ENCODE measurements at regions not wholly inside any gene's neighbourhood (a gene's known extent, or its start where the extent isn't known, plus 50 kb on each side); places are given as distances from the start of the nearest gene placed in this dataset.

DNA sequence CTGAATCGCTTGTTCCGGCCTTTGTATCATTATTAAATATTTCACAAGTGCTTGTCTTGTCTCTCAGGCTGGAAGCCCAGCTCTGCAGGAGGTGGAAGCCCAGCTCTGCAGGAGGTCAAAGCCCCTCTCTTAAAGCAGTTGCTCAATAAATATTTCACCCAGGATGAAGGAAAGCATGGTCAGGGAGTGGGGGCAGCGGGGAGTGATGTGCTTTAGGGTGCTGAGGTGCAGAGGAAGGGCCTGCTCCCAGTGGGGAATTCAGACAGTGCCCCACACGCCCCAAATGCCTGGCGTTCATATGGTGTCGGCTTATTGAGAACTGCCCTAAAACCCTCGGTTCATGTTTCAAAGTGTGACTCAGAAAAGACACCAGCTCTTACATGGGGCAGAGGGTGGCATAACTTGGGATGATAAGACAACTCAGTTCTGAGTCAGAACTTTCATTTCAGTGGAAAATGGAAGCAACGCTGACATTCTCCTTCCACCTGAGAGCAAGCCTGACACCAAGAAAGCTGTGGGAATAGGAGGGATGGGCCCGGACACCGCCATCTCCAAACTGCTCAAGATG is 114.3 kb upstream of the DAP start:
- H3K9me3 ChIP-seq (ENCODE audit: control insufficient read depth, insufficient read depth, low read depth, low read length) = no peaks in the 10 kb centered on the region
- no peak overlapping the region for H3K27ac ChIP-seq (ENCODE audit: low read depth, low read length)
- H3K36me3 ChIP-seq (ENCODE audit: control insufficient read depth, insufficient read depth, low read length) = no peaks in the 10 kb centered on the region
- H3K9ac ChIP-seq (ENCODE audit: low read length) = no peak overlapping the region
- H3K4me1 ChIP-seq (ENCODE audit: control insufficient read depth, insufficient read depth, low read length) = peaks cover 10% of the 10 kb centered on the region
- no peak overlapping the region for H3K4me3 ChIP-seq (ENCODE audit: low read depth, low read length)
- no peaks in the 10 kb centered on the region for H3K27me3 ChIP-seq (ENCODE audit: control insufficient read depth, insufficient read depth, low read length)

GRCh38 chr5:10874541-10874940 is 113.5 kb upstream of the DAP start:
- Histone ChIP-seq H3K4me1 (ENCODE audit: control insufficient read depth, insufficient read depth, low read length) (peaks cover 10% of the 10 kb centered on the region), H3K27ac (ENCODE audit: low read depth, low read length) (no peak overlapping the region), H3K9ac (ENCODE audit: low read length) (no peak overlapping the region), H3K9me3 (ENCODE audit: control insufficient read depth, insufficient read depth, low read depth, low read length) (no peaks in the 10 kb centered on the region), H3K36me3 (ENCODE audit: control insufficient read depth, insufficient read depth, low read length) (no peaks in the 10 kb centered on the region), H3K4me3 (ENCODE audit: low read depth, low read length) (no peak overlapping the region), H3K27me3 (ENCODE audit: control insufficient read depth, insufficient read depth, low read length) (no peaks in the 10 kb centered on the region)

GRCh38 chr5:10870791-10871190 is 109.8 kb upstream of the DAP start:
- no peaks in the 10 kb centered on the region for H3K36me3 ChIP-seq (ENCODE audit: control insufficient read depth, insufficient read depth, low read length)
- H3K9me3 ChIP-seq (ENCODE audit: control insufficient read depth, insufficient read depth, low read depth, low read length) = no peaks in the 10 kb centered on the region
- H3K27ac ChIP-seq (ENCODE audit: low read depth, low read length) = no peak overlapping the region
- H3K4me1 ChIP-seq (ENCODE audit: control insufficient read depth, insufficient read depth, low read length) = peaks cover 14% of the 10 kb centered on the region
- H3K9ac ChIP-seq (ENCODE audit: low read length) = no peak overlapping the region
- H3K27me3 ChIP-seq (ENCODE audit: control insufficient read depth, insufficient read depth, low read length) = no peaks in the 10 kb centered on the region
- H3K4me3 ChIP-seq (ENCODE audit: low read depth, low read length) = no peak overlapping the region

DNA sequence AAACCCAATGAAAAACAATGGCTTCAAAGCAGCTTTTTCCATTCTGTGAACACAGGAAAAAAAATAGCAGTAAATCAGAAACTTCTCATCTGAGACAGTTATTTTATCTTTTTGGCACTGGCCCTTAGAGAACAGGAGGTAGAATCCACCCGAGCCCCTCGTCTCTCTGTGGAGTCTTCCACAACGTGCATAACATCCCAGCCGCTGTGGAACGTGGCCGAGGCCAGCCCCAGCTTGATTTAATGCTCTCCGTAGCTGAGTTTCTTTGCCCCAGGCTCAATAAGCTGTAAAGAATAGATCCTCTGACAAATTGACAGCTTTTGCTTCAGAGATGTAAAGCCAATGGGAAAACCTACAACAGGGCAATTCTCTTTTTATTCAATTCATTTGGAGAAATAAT is 107.9 kb upstream of the DAP start:
- Histone ChIP-seq H3K27me3 (ENCODE audit: control insufficient read depth, insufficient read depth, low read length) (no peaks in the 10 kb centered on the region), H3K9me3 (ENCODE audit: control insufficient read depth, insufficient read depth, low read depth, low read length) (no peaks in the 10 kb centered on the region), H3K4me1 (ENCODE audit: control insufficient read depth, insufficient read depth, low read length) (0 out of 2 replicates have a peak, but pooled peaks cover 4% of the 10 kb centered on the region), H3K4me3 (ENCODE audit: low read depth, low read length) (no peak overlapping the region), H3K27ac (ENCODE audit: low read depth, low read length) (no peak overlapping the region), H3K9ac (ENCODE audit: low read length) (no peak overlapping the region), H3K36me3 (ENCODE audit: control insufficient read depth, insufficient read depth, low read length) (no peaks in the 10 kb centered on the region)

- Histone ChIP-seq H3K36me3 (ENCODE audit: control insufficient read depth, insufficient read depth, low read length) (no peaks in the 10 kb centered on the region), H3K9ac (ENCODE audit: low read length) (no peak overlapping the region), H3K4me1 (ENCODE audit: control insufficient read depth, insufficient read depth, low read length) (0 out of 2 replicates have a peak, but pooled peaks cover 4% of the 10 kb centered on the region), H3K27ac (ENCODE audit: low read depth, low read length) (no peak overlapping the region), H3K27me3 (ENCODE audit: control insufficient read depth, insufficient read depth, low read length) (no peaks in the 10 kb centered on the region), H3K4me3 (ENCODE audit: low read depth, low read length) (no peak overlapping the region), H3K9me3 (ENCODE audit: control insufficient read depth, insufficient read depth, low read depth, low read length) (no peaks in the 10 kb centered on the region)
These were observed 106.6 kb upstream of the DAP start for GRCh38 chr5:10867389-10868303.

- Histone ChIP-seq H3K27ac (ENCODE audit: low read depth, low read length) (no peak overlapping the region), H3K36me3 (ENCODE audit: control insufficient read depth, insufficient read depth, low read length) (no peaks in the 10 kb centered on the region), H3K4me3 (ENCODE audit: low read depth, low read length) (no peak overlapping the region), H3K27me3 (ENCODE audit: control insufficient read depth, insufficient read depth, low read length) (no peaks in the 10 kb centered on the region), H3K4me1 (ENCODE audit: control insufficient read depth, insufficient read depth, low read length) (0 out of 2 replicates have a peak, but pooled peaks cover 4% of the 10 kb centered on the region), H3K9ac (ENCODE audit: low read length) (no peak overlapping the region), H3K9me3 (ENCODE audit: control insufficient read depth, insufficient read depth, low read depth, low read length) (no peaks in the 10 kb centered on the region)
These were observed 105.9 kb upstream of the DAP start for GRCh38 chr5:10866913-10867312.

DNA sequence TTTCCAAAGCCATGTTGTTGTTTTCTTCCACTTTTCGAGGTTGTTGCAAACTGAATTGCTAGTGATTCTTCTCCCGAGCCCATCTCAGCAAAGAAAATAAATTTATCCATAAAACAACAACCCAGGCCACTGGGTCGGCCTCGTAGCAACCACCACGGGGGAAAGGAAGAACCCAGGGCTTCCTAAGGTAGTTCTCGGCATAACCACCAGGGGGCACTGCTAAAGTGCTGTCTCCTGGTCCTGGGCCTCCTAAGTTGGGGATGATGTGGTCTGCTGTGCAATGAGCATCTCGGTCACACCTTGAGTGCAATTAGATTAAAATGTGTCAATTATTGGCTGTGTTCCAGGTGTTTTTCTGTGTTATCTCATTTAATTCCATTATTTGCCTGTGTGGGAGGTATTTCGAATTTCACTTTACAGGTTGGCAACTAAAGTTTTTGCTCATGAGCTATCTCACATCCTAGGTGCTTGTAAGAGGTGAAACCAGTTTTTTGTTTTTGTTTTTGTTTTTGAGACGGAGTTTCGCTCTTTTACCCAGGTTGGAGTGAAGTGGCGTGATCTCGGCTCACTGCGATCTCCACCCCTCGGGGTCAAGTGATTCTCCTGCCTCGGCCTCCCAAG is 102.8 kb upstream of the DAP start:
- H3K4me1 ChIP-seq (ENCODE audit: control insufficient read depth, insufficient read depth, low read length) = 0 out of 2 replicates have a peak, but pooled peaks cover 4% of the 10 kb centered on the region
- no peaks in the 10 kb centered on the region for H3K9me3 ChIP-seq (ENCODE audit: control insufficient read depth, insufficient read depth, low read depth, low read length)
- H3K4me3 ChIP-seq (ENCODE audit: low read depth, low read length) = no peak overlapping the region
- H3K27me3 ChIP-seq (ENCODE audit: control insufficient read depth, insufficient read depth, low read length) = no peaks in the 10 kb centered on the region
- H3K9ac ChIP-seq (ENCODE audit: low read length) = no peak overlapping the region
- H3K27ac ChIP-seq (ENCODE audit: low read depth, low read length) = no peak overlapping the region
- no peaks in the 10 kb centered on the region for H3K36me3 ChIP-seq (ENCODE audit: control insufficient read depth, insufficient read depth, low read length)

DNA sequence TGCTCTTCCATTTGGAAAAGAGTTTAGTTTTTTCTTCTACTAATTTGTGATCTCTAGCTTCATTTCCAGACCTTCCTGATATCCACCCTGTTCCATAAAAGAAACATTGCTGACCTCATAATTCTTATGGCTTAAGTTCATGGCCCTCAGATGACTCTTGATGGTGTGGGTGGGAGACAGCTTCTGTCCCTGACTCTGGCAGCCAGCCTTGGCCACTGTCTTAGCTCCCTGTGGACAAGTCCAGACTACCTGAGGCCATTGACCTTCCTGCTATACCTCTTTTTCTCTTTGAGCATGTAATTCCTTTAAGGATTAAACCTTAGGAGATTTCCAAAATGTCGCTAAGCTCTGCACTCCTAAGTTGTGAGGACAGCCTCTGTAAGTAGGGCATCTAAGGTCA is 101.1 kb upstream of the DAP start:
- Histone ChIP-seq H3K27me3 (ENCODE audit: control insufficient read depth, insufficient read depth, low read length) (peaks cover 13% of the 10 kb centered on the region), H3K27ac (ENCODE audit: low read depth, low read length) (no peak overlapping the region), H3K9ac (ENCODE audit: low read length) (no peak overlapping the region)

DNA sequence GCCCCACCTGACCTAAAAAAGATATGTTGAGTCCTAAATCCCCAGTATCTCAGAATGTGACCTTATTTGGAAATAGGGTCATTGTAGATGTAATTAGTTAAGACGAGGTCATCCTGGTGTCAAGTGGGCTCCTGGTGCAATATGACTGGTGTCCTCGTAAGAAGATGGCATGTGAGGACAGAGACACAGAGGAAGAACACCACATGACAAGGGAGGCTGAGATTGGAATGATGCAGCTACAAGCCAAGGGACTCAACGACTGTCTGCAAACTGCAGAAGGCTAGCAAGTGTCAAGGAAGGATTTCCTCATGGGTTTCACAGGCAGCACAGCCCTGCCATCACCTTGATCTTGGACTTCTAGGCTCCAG is 100.4 kb upstream of the DAP start:
- Histone ChIP-seq H3K27ac (ENCODE audit: low read depth, low read length) (no peak overlapping the region), H3K9me3 (ENCODE audit: control insufficient read depth, insufficient read depth, low read depth, low read length) (no peaks in the 10 kb centered on the region)

More for the DNA sequence above, 101.1 kb upstream of the DAP start:
- no peaks in the 10 kb centered on the region for H3K9me3 ChIP-seq (ENCODE audit: control insufficient read depth, insufficient read depth, low read depth, low read length)
- no peaks in the 10 kb centered on the region for H3K36me3 ChIP-seq (ENCODE audit: control insufficient read depth, insufficient read depth, low read length)
- no peak overlapping the region for H3K4me3 ChIP-seq (ENCODE audit: low read depth, low read length)
- 0 out of 2 replicates have a peak, but pooled peaks cover 10% of the 10 kb centered on the region for H3K4me1 ChIP-seq (ENCODE audit: control insufficient read depth, insufficient read depth, low read length)

GRCh38 chr5:10860645-10861422 is 99.8 kb upstream of the DAP start:
- Histone ChIP-seq H3K4me3 (ENCODE audit: low read depth, low read length) (no peak overlapping the region), H3K9me3 (ENCODE audit: control insufficient read depth, insufficient read depth, low read depth, low read length) (no peaks in the 10 kb centered on the region), H3K9ac (ENCODE audit: low read length) (no peak overlapping the region), H3K27me3 (ENCODE audit: control insufficient read depth, insufficient read depth, low read length) (peaks cover 13% of the 10 kb centered on the region), H3K4me1 (ENCODE audit: control insufficient read depth, insufficient read depth, low read length) (peaks cover 17% of the 10 kb centered on the region), H3K27ac (ENCODE audit: low read depth, low read length) (no peak overlapping the region), H3K36me3 (ENCODE audit: control insufficient read depth, insufficient read depth, low read length) (no peaks in the 10 kb centered on the region)

More for the DNA sequence above, 100.4 kb upstream of the DAP start:
- H3K4me3 ChIP-seq (ENCODE audit: low read depth, low read length) = no peak overlapping the region
- H3K9ac ChIP-seq (ENCODE audit: low read length) = no peak overlapping the region
- H3K36me3 ChIP-seq (ENCODE audit: control insufficient read depth, insufficient read depth, low read length) = no peaks in the 10 kb centered on the region
- H3K27me3 ChIP-seq (ENCODE audit: control insufficient read depth, insufficient read depth, low read length) = peaks cover 13% of the 10 kb centered on the region
- peaks cover 11% of the 10 kb centered on the region for H3K4me1 ChIP-seq (ENCODE audit: control insufficient read depth, insufficient read depth, low read length)
